Activated CD8-positive, alpha-beta T cell treated with anti-CD3 and anti-CD28 coated beads for 36 hours (primary cell): ENCODE measurements at regions not wholly inside any gene's neighbourhood (a gene's known extent, or its start where the extent isn't known, plus 50 kb on each side); places are given as distances from the start of the nearest gene placed in this dataset.

ENCODE experiments used
- ATAC-seq: fragments of 200-7000 bp; cut with Tn5 transposase; one replicate; pipeline ENCODE4 v1.10.0; 2021; ENCODE audit warnings: mild to moderate bottlenecking, moderate library complexity
- CTCF ChIA-PET: fragments of 350-600 bp; sonication (Branson Sonifier 250); formaldehyde crosslinking; loops from one replicate; lab custom pipeline; 2021; ENCODE audit warnings: antibody characterized with exemption; lab: Charles Lee
- POLR2A ChIA-PET: fragments of 350-600 bp; sonication (Branson Sonifier 250); formaldehyde crosslinking; loops from one replicate; lab custom pipeline; 2021; ENCODE audit warnings: antibody characterized with exemption; lab: Charles Lee
- DNase-seq: peaks from one replicate; pipeline ENCODE4 v3.0.0-alpha.2; 2020
- H3K27ac Mint-ChIP-seq: one replicate; pipeline ENCODE4 v1.8.0; 2021; ENCODE audit warnings: mild to moderate bottlenecking, mixed read lengths
- H3K27me3 Mint-ChIP-seq: one replicate; pipeline ENCODE4 v1.8.0; 2021; ENCODE audit warnings: mixed read lengths
- H3K36me3 Mint-ChIP-seq: one replicate; pipeline ENCODE4 v1.8.0; 2021; ENCODE audit warnings: low read depth, mixed read lengths
- H3K4me1 Mint-ChIP-seq: one replicate; pipeline ENCODE4 v1.8.0; 2021; ENCODE audit warnings: low read depth, mixed read lengths
- H3K4me3 Mint-ChIP-seq: one replicate; pipeline ENCODE4 v1.8.0; 2021; ENCODE audit warnings: mild to moderate bottlenecking, moderate library complexity, mixed read lengths
- H3K9me3 Mint-ChIP-seq: one replicate; pipeline ENCODE4 v1.8.0; 2021; ENCODE audit warnings: mixed read lengths
- intact Hi-C: fragments of 100-400 bp; cut with micrococcal nuclease; formaldehyde crosslinking; loops from one replicate; pipeline ENCODE4 v1.10.0; 2022
- TF ChIP-seq, protein P1 (sequence below): fragments of 200-600 bp; IDR thresholded peaks from one replicate; pipeline ENCODE4 v1.8.0; 2022; ENCODE audit warnings: antibody characterized with exemption, mild to moderate bottlenecking

DNA sequence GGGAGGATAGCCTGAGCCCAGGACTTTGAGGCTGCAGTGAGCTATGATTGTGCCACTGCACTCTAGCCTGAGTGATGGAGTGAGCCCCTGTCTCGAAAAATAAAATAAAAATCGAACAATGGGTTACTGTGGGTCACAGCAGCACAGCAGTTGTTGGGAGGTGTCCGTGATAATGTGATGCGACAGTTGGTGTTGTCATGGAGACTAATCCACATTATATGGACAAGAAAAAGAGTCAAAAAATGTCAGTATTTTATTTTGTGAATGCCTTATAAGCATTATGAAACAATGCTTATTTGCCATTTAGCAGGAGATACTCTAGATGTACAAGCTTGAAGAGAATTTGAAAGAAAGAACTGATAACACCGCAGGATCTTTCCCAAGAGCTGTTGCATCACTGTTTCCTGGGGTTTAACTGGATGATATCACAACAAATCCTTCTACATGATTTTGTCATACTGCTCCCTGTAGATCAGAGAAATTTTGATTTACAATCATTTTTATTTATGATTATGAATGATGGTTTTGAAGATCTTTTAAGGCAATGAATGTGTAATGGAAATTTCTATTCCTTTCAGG lies 195.4 kb downstream of the BAMBI start:
- Mint-ChIP-seq H3K4me3 (no peak overlapping the region), H3K27me3 (peaks cover 3% of the 10 kb centered on the region)

DNA sequence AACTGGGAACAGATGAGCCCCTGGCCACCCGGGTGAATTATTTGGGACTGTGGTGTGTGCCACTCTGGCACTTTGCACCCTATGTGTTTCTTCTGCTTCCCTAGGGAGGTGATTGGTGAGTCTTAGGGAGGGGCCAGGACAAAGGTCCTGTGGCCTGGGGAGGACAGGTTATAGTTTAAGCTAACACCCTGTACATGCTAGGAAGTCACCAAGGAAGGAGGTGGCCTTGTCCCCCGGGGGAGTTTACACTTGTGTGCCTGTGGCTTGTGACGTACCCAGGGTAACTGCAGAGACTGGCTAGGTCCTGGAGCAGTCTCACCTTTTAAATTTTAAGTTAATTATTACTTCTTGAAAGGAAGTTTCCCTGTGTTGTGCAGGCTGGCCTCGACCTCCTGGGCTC lies 196.2 kb downstream of the BAMBI start:
- POLR2A ChIA-PET = no interaction called here
- Mint-ChIP-seq H3K27me3 (peaks cover 6% of the 10 kb centered on the region), H3K4me1 (no peaks in the 10 kb centered on the region), H3K27ac (no peak overlapping the region), H3K4me3 (no peak overlapping the region), H3K36me3 (no peaks in the 10 kb centered on the region), H3K9me3 (no peaks in the 10 kb centered on the region)
- ATAC-seq (no peak), DNase-seq (no peak)
- TF ChIP-seq, protein P1, sequence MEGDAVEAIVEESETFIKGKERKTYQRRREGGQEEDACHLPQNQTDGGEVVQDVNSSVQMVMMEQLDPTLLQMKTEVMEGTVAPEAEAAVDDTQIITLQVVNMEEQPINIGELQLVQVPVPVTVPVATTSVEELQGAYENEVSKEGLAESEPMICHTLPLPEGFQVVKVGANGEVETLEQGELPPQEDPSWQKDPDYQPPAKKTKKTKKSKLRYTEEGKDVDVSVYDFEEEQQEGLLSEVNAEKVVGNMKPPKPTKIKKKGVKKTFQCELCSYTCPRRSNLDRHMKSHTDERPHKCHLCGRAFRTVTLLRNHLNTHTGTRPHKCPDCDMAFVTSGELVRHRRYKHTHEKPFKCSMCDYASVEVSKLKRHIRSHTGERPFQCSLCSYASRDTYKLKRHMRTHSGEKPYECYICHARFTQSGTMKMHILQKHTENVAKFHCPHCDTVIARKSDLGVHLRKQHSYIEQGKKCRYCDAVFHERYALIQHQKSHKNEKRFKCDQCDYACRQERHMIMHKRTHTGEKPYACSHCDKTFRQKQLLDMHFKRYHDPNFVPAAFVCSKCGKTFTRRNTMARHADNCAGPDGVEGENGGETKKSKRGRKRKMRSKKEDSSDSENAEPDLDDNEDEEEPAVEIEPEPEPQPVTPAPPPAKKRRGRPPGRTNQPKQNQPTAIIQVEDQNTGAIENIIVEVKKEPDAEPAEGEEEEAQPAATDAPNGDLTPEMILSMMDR = no peak
- CTCF ChIA-PET = no interaction called here
- intact Hi-C loops = no loop called here

More for the DNA sequence above, 195.4 kb downstream of the BAMBI start:
- Mint-ChIP-seq H3K4me1 (no peaks in the 10 kb centered on the region), H3K9me3 (no peaks in the 10 kb centered on the region), H3K36me3 (no peaks in the 10 kb centered on the region), H3K27ac (no peak overlapping the region)
- intact Hi-C loops = no loop called here
- ATAC-seq (no peak), DNase-seq (no peak)
- ChIA-PET CTCF (no interaction called here), POLR2A (interaction anchor here (0.6 kb wide), 1 partner anchor 322 kb away, joined by 3 read pairs; no protein-coding TSS in a partner anchor)
- TF ChIP-seq, protein P1 = no peak

DNA sequence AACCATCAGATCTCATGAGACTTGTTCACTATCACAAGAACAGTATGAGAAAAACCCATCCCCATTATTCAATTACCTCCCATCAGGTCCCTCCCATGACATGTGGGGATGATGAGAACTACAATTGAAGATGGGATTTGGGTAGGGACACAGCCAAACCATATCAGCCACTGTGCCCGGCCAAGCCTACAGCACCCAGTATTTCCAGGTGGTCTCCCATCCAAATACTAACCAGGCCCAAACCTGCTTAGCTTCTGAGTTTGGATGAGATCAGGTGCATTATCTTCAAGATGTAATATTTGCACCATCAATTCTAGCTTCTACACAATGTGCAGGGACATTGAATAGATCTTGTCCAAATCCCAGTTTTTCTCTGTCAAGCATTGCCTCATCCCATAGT lies 196.9 kb downstream of the BAMBI start:
- intact Hi-C loops = no loop called here
- H3K36me3 Mint-ChIP-seq = no peaks in the 10 kb centered on the region
- ChIA-PET CTCF (no interaction called here), POLR2A (no interaction called here)
- H3K27me3 Mint-ChIP-seq = peaks cover 5% of the 10 kb centered on the region
- no peaks in the 10 kb centered on the region for H3K4me1 Mint-ChIP-seq
- no peak overlapping the region for H3K27ac Mint-ChIP-seq
- no peak overlapping the region for H3K4me3 Mint-ChIP-seq
- TF ChIP-seq, protein P1 = no peak
- no peaks in the 10 kb centered on the region for H3K9me3 Mint-ChIP-seq
- no peak for ATAC-seq
- no peak for DNase-seq

DNA sequence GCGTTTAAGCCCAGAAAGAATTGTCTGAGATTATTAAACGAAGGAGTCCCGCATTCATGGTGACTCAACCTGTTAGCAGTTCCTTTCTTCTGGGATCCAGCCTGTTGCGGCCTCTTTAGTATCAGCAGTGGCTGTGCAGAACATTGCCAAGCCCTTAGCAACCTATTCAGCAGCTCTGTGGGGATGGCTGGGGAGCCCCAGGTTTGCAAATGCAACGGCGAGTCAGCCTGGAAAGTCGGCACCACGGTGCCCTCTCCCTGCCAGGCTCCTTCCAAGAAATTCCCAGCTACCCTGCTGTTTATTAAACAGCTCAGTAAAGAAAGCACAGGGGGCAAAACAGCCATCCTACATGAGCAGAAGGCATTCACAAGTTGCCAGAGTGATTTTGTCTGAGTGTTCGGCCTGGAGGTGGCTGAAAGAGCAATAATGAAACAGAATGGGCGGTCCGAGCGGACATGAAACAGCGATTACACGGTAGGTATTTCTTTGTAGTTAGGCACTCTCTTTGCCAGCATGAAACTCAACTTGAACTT lies 198.3 kb downstream of the BAMBI start:
- Mint-ChIP-seq H3K9me3 (no peaks in the 10 kb centered on the region), H3K4me1 (no peaks in the 10 kb centered on the region), H3K36me3 (no peaks in the 10 kb centered on the region), H3K27me3 (peaks cover 5% of the 10 kb centered on the region), H3K4me3 (no peak overlapping the region), H3K27ac (no peak overlapping the region)
- ATAC-seq (no peak), DNase-seq (no peak)
- intact Hi-C loops = no loop called here
- ChIA-PET CTCF (no interaction called here), POLR2A (no interaction called here)
- TF ChIP-seq, protein P1 = no peak

DNA sequence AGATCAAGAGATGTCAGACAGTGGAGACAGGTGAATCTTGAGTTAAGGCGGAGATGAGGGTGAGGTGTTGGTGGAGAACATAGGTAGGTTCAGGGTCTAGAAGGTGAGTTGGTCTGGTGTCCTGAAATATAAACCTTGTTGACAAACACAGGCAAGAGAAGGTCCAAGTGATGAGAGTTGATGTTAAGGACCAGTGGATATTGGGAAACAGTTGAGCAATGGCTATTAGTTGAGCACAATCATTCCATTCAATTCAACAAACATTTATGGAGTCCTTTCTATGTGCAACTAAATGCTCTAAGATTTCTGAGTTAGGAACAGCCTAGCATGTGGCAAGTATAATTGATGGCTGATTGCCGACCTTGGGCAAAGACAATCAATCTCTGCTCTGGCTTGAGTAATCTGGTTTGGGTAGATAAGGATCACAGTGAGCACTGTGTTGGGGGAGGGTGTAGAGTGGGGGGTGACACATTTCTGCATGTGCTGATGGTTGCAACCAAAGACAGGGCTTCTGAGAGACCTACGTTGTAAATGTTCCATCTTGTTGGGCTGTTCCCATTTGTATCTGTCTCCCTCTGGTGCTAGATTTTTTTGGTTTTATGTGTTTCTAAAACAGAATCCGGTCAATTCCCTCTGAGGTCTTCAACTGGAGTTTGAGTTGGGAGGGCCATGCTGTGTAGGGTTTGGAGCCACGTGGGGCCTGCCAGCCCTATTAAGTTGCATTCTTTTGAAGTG lies 201.1 kb downstream of the BAMBI start:
- TF ChIP-seq, protein P1 = no peak
- H3K4me3 Mint-ChIP-seq = no peak overlapping the region
- H3K27me3 Mint-ChIP-seq = peaks cover 6% of the 10 kb centered on the region
- no peaks in the 10 kb centered on the region for H3K36me3 Mint-ChIP-seq
- no peaks in the 10 kb centered on the region for H3K4me1 Mint-ChIP-seq
- CTCF ChIA-PET = no interaction called here
- DNase-seq (no peak), ATAC-seq (no peak)
- no peaks in the 10 kb centered on the region for H3K9me3 Mint-ChIP-seq
- H3K27ac Mint-ChIP-seq = no peak overlapping the region
- POLR2A ChIA-PET = no interaction called here
- intact Hi-C loops = no loop called here
